Activated naive CD4-positive, alpha-beta T cell treated with Interleukin-2 at 50 U/mL for 16 hours (primary cell): ENCODE measurements at regions not wholly inside any gene's neighbourhood (a gene's known extent, or its start where the extent isn't known, plus 50 kb on each side); places are given as distances from the start of the nearest gene placed in this dataset.

Experiments
- DNase-seq: peaks from one replicate; pipeline ENCODE4 v3.0.0-alpha.2; 2020

- DNase-seq: no peak
Observed at GRCh38 chr13:106625578-106625977, 57.6 kb upstream of the ARGLU1 start.

- DNase-seq: no peak
Observed at GRCh38 chr13:106623799-106624460, 56.0 kb upstream of the ARGLU1 start.

GRCh38 chr13:106621833-106622232 lies 53.9 kb upstream of the ARGLU1 start:
- DNase-seq: no peak

GRCh38 chr13:106619688-106620555 lies 52.0 kb upstream of the ARGLU1 start:
- DNase-seq: no peak
